Kidney (tissue), 13 donors: ENCODE measurements at regions not wholly inside any gene's neighbourhood (a gene's known extent, or its start where the extent isn't known, plus 50 kb on each side); places are given as distances from the start of the nearest gene placed in this dataset.

ENCODE experiments used
- DNase-seq, 5 donors: peaks; one replicate each; pipeline ENCODE4 v3.0.0-alpha.2; 2013 to 2020
- FAIRE-seq: peaks from 2 replicates; lab custom pipeline; 2012; peaks lifted over from hg19 to GRCh38; lab: Jason Lieb, UNC
- H3K27ac ChIP-seq, 2 donors: one replicate each; pipeline ENCODE4 v1.7.0; 2013; ENCODE audit warnings: low read depth in 2 of 2, low read length in 2 of 2, inconsistent platforms in 1 of 2
- H3K27me3 ChIP-seq: one replicate; pipeline ENCODE4 v1.7.1; 2013; ENCODE audit warnings: low read length, inconsistent platforms; ENCODE audit not compliant: control insufficient read depth, insufficient read depth
- H3K36me3 ChIP-seq, 3 donors: one replicate each; pipeline versions ENCODE4 v1.7.0 to v1.7.1; 2013; ENCODE audit warnings: low read length in 3 of 3, control low read depth in 1 of 3, inconsistent platforms in 1 of 3; ENCODE audit not compliant: insufficient read depth in 3 of 3, control insufficient read depth in 2 of 3
- H3K4me1 ChIP-seq, 3 donors: one replicate each; pipeline versions ENCODE4 v1.7.0 to v1.7.1; 2013; ENCODE audit warnings: low read length in 3 of 3, inconsistent platforms in 1 of 3, low read depth in 1 of 3; ENCODE audit not compliant: control insufficient read depth in 2 of 3, insufficient read depth in 2 of 3
- H3K4me3 ChIP-seq, 3 donors: one replicate each; pipeline versions ENCODE4 v1.7.0 to v1.8.1; 2013; ENCODE audit warnings: low read length in 3 of 3, control low read depth in 1 of 3, inconsistent platforms in 1 of 3
- H3K9ac ChIP-seq, 3 donors: one replicate each; pipeline versions ENCODE4 v1.7.0 to v1.7.1; 2013; ENCODE audit warnings: low read length in 3 of 3, control low read depth in 1 of 3, inconsistent platforms in 1 of 3
- H3K9me3 ChIP-seq, 3 donors: one replicate each; pipeline versions ENCODE4 v1.7.0 to v1.7.1; 2013; ENCODE audit warnings: low read length in 3 of 3, control low read depth in 1 of 3, inconsistent platforms in 1 of 3; ENCODE audit not compliant: control insufficient read depth in 2 of 3, insufficient read depth in 1 of 3
- CTCF ChIP-seq: IDR thresholded peaks from 3 replicates; pipeline ENCODE4 v1.5.1; 2012; ENCODE audit warnings: mild to moderate bottlenecking, moderate library complexity, borderline replicate concordance; ENCODE audit not compliant: insufficient read depth; ENCODE audit errors: extremely low read depth
- intact Hi-C: fragments of 100-400 bp; cut with DNase I; formaldehyde crosslinking; loops from one replicate; pipeline ENCODE4 v1.11.1; 2022
- donor health status: control.
- donor health status: control.
- donor health status: control.
- donor health status: control.
- donor health status: control.
- donor health status: DM: yes; HTN: yes; CAD: no.
- donor health status: Normal renal cell carcinoma (clear cell type).

DNA sequence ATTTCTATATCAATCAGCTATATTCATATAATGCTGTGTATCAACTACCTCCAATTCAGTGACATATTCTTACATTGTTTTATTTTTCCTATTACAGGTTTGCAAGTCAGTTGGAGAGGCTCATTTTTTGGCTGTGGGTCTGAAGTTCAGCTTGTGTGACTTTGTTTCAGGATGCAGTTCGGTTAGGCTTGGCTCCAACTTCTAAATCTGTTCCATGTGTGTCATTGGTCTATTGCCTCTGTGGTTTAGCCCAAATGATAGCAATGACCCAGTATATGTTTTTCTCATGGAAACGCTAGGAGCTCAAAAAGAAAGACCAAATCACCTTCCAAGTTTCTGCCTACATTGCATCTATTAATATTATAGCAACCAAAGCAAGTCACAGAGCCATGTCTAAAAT is 848.6 kb upstream of the LRFN5 start:
- no peak for FAIRE-seq
- no peak overlapping the region for H3K27ac ChIP-seq
- no peak for TF ChIP-seq CTCF

GRCh38 chr14:40757376-40757950 is 849.2 kb upstream of the LRFN5 start:
- TF ChIP-seq CTCF = no peak
- no peak for FAIRE-seq
- intact Hi-C loops = no loop called here

More for the DNA sequence above, 848.6 kb upstream of the LRFN5 start:
- no peak overlapping the region for H3K4me3 ChIP-seq
- no peak overlapping the region for H3K9ac ChIP-seq
- DNase-seq = no peak
- no peaks in the 10 kb centered on the region for H3K36me3 ChIP-seq
- no peaks in the 10 kb centered on the region for H3K27me3 ChIP-seq
- intact Hi-C loops = no loop called here
- H3K4me1 ChIP-seq = no peaks in the 10 kb centered on the region
- H3K9me3 ChIP-seq = peaks cover 0 to 6% (median 0%) of the 10 kb centered on the region in 3 donors

DNA sequence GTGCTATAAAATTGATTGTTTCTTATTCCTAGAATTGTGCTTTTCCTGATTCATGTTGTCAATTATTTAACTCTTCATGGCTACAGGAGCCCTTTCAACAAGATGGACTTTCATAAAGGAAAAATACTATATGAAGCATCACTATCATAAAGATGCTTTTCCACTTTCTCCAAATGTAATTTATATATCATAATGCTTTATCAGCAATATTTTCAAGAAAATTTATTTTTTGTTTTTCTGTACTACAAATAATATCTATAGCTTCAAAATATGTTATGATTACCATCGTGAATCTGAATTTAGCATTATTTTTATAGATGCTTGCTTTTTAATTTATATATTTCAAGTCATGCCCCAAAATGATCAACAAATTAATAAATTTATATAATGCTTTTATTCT is 873.5 kb upstream of the LRFN5 start:
- FAIRE-seq (no peak), DNase-seq (no peak)
- Histone ChIP-seq H3K9ac (no peak overlapping the region), H3K27me3 (no peaks in the 10 kb centered on the region), H3K4me3 (no peak overlapping the region), H3K9me3 (peaks cover 0 to 10% (median 0%) of the 10 kb centered on the region in 3 donors), H3K27ac (no peak overlapping the region), H3K36me3 (no peaks in the 10 kb centered on the region), H3K4me1 (no peaks in the 10 kb centered on the region)
- TF ChIP-seq CTCF = no peak
- intact Hi-C loops = no loop called here

More at GRCh38 chr14:40757376-40757950, 849.2 kb upstream of the LRFN5 start:
- Histone ChIP-seq H3K9me3 (peaks cover 0 to 6% (median 0%) of the 10 kb centered on the region in 3 donors), H3K27me3 (no peaks in the 10 kb centered on the region), H3K9ac (no peak overlapping the region), H3K27ac (no peak overlapping the region), H3K4me1 (no peaks in the 10 kb centered on the region), H3K36me3 (no peaks in the 10 kb centered on the region), H3K4me3 (no peak overlapping the region)
- DNase-seq = no peak

DNA sequence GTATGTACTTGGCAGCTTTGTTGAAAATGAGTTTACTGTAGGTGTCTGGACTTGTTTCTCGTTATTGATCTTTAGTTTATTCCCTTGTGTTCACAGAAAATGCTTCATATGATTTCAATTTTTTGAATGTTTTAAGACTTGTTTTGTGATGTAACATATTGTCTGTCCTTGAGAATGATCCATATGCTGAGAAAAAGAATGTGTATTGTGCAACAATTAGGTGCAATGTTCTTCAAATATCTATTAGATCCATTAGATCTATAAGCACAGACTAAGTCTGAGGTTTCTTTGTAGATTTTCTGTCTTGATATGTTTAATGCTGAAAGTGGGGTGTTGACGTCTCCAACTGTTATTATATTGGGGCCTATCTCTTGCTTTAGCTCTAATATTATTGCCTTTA is 879.6 kb upstream of the LRFN5 start:
- no peaks in the 10 kb centered on the region for H3K36me3 ChIP-seq
- no peaks in the 10 kb centered on the region for H3K9me3 ChIP-seq
- H3K27ac ChIP-seq = no peak overlapping the region
- FAIRE-seq = no peak
- TF ChIP-seq CTCF = no peak
- no peaks in the 10 kb centered on the region for H3K27me3 ChIP-seq
- H3K4me3 ChIP-seq = no peak overlapping the region
- no peak overlapping the region for H3K9ac ChIP-seq
- intact Hi-C loops = no loop called here
- no peaks in the 10 kb centered on the region for H3K4me1 ChIP-seq
- no peak for DNase-seq
